HG03439 (cell line): ENCODE measurements at regions not wholly inside any gene's neighbourhood (a gene's known extent, or its start where the extent isn't known, plus 50 kb on each side); places are given as distances from the start of the nearest gene placed in this dataset.

ENCODE experiments used
- ATAC-seq: cut with Tn5 transposase; IDR thresholded peaks from one replicate; pipeline ENCODE4 v1.9.1; 2021; ENCODE audit warnings: mild to moderate bottlenecking, moderate library complexity; ENCODE audit not compliant: unreplicated experiment

DNA sequence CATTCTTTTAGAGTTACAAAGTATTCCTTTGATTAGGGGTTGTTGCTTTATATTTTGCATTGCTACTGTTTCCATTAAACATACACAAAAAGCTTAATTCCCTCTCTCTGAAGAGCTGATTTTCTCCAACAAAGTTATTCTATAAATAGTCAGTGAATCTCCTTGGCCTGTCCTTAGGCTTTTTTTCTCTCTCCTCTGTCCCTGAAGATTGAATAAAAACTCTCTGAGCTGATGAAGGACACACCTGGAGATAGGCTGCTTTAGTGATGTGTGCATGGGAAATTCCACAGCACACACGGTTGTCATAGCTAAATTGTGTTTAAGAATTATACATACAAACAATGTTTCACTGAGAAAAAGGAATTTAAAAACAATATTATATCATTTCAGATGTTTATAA, 90.5 kb upstream of the TMEM106B start:
- no peak for ATAC-seq

DNA sequence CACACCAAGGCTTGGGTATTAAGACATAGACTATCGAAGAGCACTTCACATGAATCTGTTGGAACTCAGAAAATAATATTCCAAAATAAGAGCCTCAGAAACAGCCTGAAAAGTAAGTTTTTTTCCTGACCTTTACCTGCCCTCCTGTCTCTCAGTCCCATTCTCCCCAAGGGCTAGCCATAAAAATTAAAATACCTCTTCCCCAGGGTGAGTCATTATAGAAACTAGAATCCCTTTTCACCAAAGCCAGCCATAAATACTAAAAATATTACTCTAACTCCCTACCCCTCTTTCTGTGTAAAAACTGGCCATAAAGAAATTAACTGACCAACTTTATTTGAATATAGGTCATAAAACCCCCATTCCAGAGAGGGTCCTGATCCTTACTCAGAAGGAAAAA, 87.9 kb upstream of the TMEM106B start:
- no peak for ATAC-seq

GRCh38 chr7:12124028-12124427, 87.1 kb upstream of the TMEM106B start:
- no peak for ATAC-seq

DNA sequence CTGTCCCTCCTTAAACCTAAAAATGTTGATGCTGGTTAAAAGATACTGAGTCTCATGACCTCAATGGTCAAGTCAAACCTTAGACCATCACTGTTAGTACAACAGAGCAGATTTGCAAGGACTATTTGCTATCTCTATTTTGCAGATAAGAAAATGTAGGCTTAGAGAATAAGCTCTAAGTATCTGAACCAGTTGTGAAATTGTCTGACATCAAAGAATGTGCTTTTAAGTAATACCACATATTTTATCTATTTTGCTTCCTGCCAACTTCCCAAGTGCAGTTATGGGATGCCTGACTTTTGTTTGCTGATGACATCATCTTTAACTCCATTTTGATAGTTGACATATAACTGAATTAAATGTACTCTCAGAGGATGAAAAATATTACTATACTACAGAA, 83.6 kb upstream of the TMEM106B start:
- no peak for ATAC-seq

GRCh38 chr7:12130609-12131008, 80.5 kb upstream of the TMEM106B start:
- no peak for ATAC-seq

DNA sequence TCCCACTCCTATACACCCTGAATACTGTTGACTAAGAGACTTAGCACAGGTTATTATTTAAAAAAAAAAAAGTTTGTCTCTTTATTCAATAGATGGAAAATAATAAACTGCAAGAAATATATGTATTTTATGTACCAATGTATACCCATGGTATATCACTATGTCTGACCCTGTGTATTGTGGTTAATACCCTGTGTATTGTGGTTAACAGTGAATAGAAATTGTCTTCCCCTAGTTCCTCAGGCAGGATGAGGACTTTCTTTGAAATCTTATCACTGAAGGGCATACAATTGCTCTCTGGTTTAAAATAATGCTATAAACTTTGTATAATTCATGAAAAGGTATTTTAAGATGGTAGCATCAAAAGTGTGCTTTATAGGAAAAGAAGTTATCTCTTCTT, 80.0 kb upstream of the TMEM106B start:
- no peak for ATAC-seq

DNA sequence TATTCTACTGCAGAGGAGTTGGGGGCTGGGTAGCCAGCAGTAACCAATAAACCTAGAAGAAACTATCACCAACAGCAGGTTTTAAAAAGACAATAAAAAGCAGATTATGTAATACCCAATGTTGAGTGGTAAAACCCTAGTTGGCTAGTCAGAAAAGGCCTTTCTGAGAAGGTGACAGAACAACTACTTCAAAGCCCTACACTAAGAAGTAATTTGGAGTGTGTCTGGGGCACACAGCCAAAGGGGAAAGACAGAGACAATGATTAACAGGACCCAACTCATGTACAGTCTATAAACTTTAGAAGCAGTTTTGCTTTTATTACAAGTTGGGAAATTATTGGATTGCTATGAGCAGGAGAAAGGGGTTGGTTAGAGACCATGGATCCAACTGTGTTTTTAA, 77.2 kb upstream of the TMEM106B start:
- no peak for ATAC-seq

- no peak for ATAC-seq
Measured at GRCh38 chr7:12136523-12136922, 74.6 kb upstream of the TMEM106B start.

GRCh38 chr7:12137283-12137682, 73.8 kb upstream of the TMEM106B start:
- no peak for ATAC-seq

DNA sequence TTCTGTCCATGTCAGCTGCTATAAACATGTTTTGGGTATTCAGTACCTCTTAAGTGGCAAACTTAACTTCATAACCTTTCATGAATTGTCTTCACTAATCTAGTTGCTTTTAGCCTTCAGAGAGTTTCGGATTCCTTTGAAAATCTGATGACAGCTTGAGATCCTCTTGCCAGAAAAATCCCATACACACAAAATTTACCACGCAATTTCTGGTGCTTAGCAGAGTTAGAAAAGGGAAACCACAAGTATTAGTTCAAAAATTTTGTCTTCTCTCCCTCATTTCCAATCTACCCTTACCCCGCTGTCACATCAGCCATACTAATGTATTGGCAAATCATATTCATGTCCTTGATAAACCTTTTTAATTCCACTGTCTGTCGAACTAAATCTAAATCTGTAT, 72.7 kb upstream of the TMEM106B start:
- ATAC-seq, result no peak

GRCh38 chr7:12139416-12139815, 71.7 kb upstream of the TMEM106B start:
- no peak for ATAC-seq

DNA sequence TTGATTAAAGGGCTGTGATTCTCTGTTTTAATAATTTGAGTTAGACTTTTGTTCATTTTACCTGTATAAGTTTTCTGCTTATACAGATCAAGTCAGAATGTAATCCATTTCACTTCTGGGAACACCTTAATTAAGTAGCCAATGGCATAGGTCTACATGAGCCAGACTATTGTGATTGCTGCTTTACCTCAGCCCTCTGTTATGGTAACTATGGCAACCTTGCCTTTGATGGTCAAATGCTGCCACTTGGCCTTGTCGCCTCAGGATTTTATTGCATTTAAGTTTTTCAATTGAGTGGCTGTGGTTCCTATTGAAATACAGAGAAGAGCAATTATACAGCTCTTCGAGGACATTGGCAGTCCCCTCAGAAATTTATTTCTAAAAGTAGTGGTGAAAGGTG, 64.3 kb upstream of the TMEM106B start:
- no peak for ATAC-seq

DNA sequence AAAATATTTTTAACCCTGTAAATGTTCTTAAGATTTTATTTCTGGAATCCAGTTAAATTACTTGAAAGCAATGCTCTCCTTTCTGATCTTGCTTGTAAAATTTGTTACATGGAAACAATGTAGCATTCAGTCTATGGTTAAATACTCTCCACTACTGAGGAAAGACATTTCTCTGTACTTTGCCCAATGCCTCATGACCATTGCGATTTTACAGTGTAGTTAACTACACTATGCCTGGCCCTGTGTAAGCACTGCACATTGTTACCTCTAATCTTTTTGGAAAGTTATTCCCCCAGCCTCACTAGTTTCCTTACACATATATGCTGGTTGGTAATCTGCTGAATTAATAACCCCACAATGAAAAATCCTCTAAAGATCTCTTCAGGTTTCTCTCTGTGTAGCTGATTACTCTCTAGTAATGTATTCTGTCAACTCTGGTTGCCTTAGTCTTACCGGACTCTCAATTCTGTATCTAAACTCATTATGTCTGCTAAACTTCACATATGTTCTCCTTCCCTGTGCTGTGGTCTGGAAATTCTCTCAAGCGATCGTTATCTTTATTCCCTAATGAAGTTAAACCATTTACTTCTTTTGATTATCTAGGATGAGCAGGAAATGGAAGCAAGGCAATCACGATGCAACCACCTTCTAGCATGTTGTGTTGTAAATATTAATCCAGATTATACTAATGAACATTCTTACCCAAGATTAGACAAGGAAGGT, 58.7 kb upstream of the TMEM106B start:
- ATAC-seq, result no peak

DNA sequence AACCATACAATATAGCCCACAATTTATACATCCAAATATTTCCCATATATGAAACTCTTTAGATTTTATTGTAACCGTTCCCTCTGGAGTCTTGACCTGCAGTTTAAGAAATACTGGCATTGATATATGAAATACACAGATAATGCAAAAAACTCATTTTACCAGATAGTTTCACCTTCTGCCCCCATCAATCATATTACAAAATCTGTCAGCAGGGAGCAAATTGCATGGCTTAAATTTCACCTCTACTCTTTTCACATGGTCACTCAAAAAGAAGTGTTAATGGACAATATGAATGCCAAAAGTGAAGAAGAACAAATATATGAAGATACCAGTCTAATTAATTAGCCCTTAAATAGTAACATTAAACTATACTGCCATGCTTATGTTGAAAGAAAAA, 57.0 kb upstream of the TMEM106B start:
- ATAC-seq, result no peak

GRCh38 chr7:12157517-12157916, 53.6 kb upstream of the TMEM106B start:
- ATAC-seq, result no peak

DNA sequence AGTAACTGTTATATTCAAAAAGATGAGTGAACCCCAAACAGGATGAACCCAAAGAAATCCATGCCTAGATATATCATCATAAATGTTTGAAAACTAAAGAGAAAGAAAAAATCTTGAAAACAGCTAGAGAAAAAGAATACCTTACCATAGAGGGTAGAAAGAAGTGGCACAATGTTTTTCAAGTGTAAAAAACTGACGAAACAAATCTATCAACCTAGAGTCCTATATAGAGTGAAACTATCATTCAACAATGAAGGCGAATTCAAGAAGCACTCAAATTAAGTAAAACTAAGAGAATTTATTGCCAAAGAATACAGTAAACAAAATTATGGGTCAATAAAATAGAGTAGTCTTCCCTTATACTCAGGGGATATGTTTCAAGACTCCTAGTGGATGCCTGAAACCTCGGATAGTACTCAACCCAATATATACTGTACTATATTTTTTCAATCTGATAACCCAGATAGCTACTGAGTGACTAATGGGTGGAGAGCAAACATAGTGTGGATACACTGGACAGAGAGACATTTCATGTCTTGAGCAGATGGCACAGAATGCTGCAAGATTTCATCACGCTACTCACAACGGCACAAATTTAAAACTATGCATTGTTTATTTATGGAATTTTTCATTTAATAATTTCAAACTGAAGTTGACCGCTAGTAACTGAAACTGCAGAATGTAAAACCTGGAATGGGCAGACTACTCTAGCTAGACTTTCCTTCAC, 52.6 kb upstream of the TMEM106B start:
- no peak for ATAC-seq

- ATAC-seq, result no peak
Measured at GRCh38 chr7:12161146-12161545, 49.9 kb upstream of the TMEM106B start.
